H1 (cell line): ENCODE measurements at regions not wholly inside any gene's neighbourhood (a gene's known extent, or its start where the extent isn't known, plus 50 kb on each side); places are given as distances from the start of the nearest gene placed in this dataset.

Experiments used
- CTCF ChIA-PET: fragments of 300-600 bp; sonication (Branson Sonifier 250); formaldehyde crosslinking; loops from one replicate; lab custom pipeline; 2021; ENCODE audit not compliant: partially characterized antibody; lab: Charles Lee
- POLR2A ChIA-PET: fragments of 300-600 bp; sonication (Branson Sonifier 250); formaldehyde crosslinking; loops from one replicate; lab custom pipeline; 2021; ENCODE audit warnings: inconsistent platforms; ENCODE audit not compliant: partially characterized antibody; lab: Charles Lee
- DNase-seq, 2 experiments: peaks; one replicate each; pipeline versions ENCODE4 v3.0.0 to v3.0.0-alpha.2; 2010 to 2022; ENCODE audit warnings: low spot score in 2 of 2, low read depth in 1 of 2, mixed read lengths in 1 of 2
- FAIRE-seq: peaks from 2 replicates; lab custom pipeline; 2011; peaks lifted over from hg19 to GRCh38; lab: Jason Lieb, UNC
- H2AFZ ChIP-seq: 2 replicates; pipeline ENCODE4 v1.8.1; 2012; ENCODE audit warnings: low read length, inconsistent platforms
- H2AK5ac ChIP-seq: 2 replicates; pipeline ENCODE4 v1.6.1; 2013; ENCODE audit warnings: low read depth, low read length
- H2BK120ac ChIP-seq: replicated peaks from 2 replicates; pipeline ENCODE3; 2013; ENCODE audit warnings: low read depth, low read length, inconsistent platforms
- H2BK12ac ChIP-seq: 2 replicates; pipeline ENCODE4 v1.6.1; 2013; ENCODE audit warnings: low read depth, low read length
- H2BK15ac ChIP-seq: 2 replicates; pipeline ENCODE4 v1.6.1; 2013; ENCODE audit warnings: low read length
- H2BK20ac ChIP-seq: 2 replicates; pipeline ENCODE4 v1.6.1; 2013; ENCODE audit warnings: low read length
- H2BK5ac ChIP-seq: 2 replicates; pipeline ENCODE4 v1.6.1; 2013; ENCODE audit warnings: low read depth, low read length
- H3K14ac ChIP-seq: 2 replicates; pipeline ENCODE4 v1.6.1; 2013; ENCODE audit warnings: inconsistent platforms; ENCODE audit not compliant: insufficient read length
- H3K18ac ChIP-seq: 2 replicates; pipeline ENCODE4 v1.6.1; 2013; ENCODE audit warnings: low read length; ENCODE audit errors: extremely low read depth
- H3K23ac ChIP-seq: 2 replicates; pipeline ENCODE4 v1.6.1; 2013; ENCODE audit warnings: inconsistent platforms; ENCODE audit not compliant: insufficient read length
- H3K23me2 ChIP-seq: 2 replicates; pipeline ENCODE4 v1.6.1; 2013; ENCODE audit warnings: low read depth, low read length
- H3K27ac ChIP-seq: 2 replicates; pipeline ENCODE4 v1.6.1; 2011; ENCODE audit warnings: low read depth, low read length, inconsistent platforms
- H3K27me3 ChIP-seq, 4 experiments: replicated peaks in 1 of 4; 1 replicate in 1 of 4; 2 replicates in 3 of 4; pipeline versions ENCODE4 v1.6.1 to v1.8.1; 2011 to 2013; ENCODE audit warnings: low read length in 3 of 4, mild to moderate bottlenecking in 3 of 4, inconsistent platforms in 2 of 4, mixed read lengths in 2 of 4, moderate library complexity in 1 of 4; ENCODE audit not compliant: control insufficient read depth in 3 of 4, insufficient read depth in 3 of 4; ENCODE audit errors: extremely low read depth in 1 of 4
- H3K36me3 ChIP-seq, 4 experiments: 2 replicates each; pipeline versions ENCODE4 v1.6.1 to v1.8.1; 2011 to 2013; ENCODE audit warnings: mild to moderate bottlenecking in 4 of 4, low read length in 3 of 4, moderate library complexity in 2 of 4, control low read depth in 1 of 4, inconsistent platforms in 1 of 4; ENCODE audit not compliant: insufficient read depth in 4 of 4, control insufficient read depth in 2 of 4
- H3K4ac ChIP-seq: replicated peaks from 2 replicates; pipeline ENCODE3; 2013; ENCODE audit warnings: low read length, low read depth, mixed read lengths, inconsistent platforms; ENCODE audit not compliant: insufficient read length
- H3K4me1 ChIP-seq, 4 experiments: replicated peaks in 1 of 4; 1 replicate in 1 of 4; 2 replicates in 3 of 4; pipeline versions ENCODE4 v1.6.1 to v1.8.1; 2011 to 2013; ENCODE audit warnings: low read length in 3 of 4, inconsistent platforms in 2 of 4, mixed read lengths in 1 of 4; ENCODE audit not compliant: insufficient read depth in 4 of 4, control insufficient read depth in 3 of 4
- H3K4me2 ChIP-seq, 2 experiments: 2 replicates each; pipeline versions ENCODE4 v1.6.1 to v1.8.1; 2011 to 2013; ENCODE audit warnings: low read depth in 2 of 2, low read length in 2 of 2, control low read depth in 1 of 2, inconsistent platforms in 1 of 2, mild to moderate bottlenecking in 1 of 2; ENCODE audit not compliant: insufficient read depth in 1 of 2
- H3K4me3 ChIP-seq, 4 experiments: fragments of 200-600, 300-600 bp in 1 of 4; sonication (generic), shearing (Covaris generic), sonication (Bioruptor Twin) in 1 of 4; 2 replicates each; pipeline versions ENCODE4 v1.5.1 to v1.8.1; 2011 to 2016; ENCODE audit warnings: low read length in 4 of 4, low read depth in 3 of 4, control low read depth in 2 of 4, inconsistent platforms in 2 of 4, mild to moderate bottlenecking in 2 of 4, mixed read lengths in 1 of 4, moderate library complexity in 1 of 4; ENCODE audit not compliant: insufficient read depth in 2 of 4; ENCODE audit errors: extremely low read depth in 1 of 4
- H3K56ac ChIP-seq: replicated peaks from 2 replicates; pipeline ENCODE3; 2013; ENCODE audit warnings: low read depth, mild to moderate bottlenecking, mixed read lengths, low read length, inconsistent platforms; ENCODE audit not compliant: insufficient read length
- H3K79me1 ChIP-seq: 2 replicates; pipeline ENCODE4 v1.6.1; 2013; ENCODE audit warnings: low read depth, low read length, control low read depth
- H3K79me2 ChIP-seq, 2 experiments: 2 replicates each; pipeline versions ENCODE4 v1.6.1 to v1.8.1; 2012 to 2013; ENCODE audit warnings: low read length in 2 of 2, mild to moderate bottlenecking in 2 of 2, inconsistent platforms in 1 of 2; ENCODE audit not compliant: insufficient read depth in 2 of 2, control insufficient read depth in 1 of 2
- H3K9ac ChIP-seq, 4 experiments: replicated peaks in 1 of 4; 1 replicate in 1 of 4; 2 replicates in 3 of 4; pipeline versions ENCODE4 v1.6.1 to v1.8.1; 2011 to 2013; ENCODE audit warnings: low read depth in 3 of 4, low read length in 3 of 4, control low read depth in 2 of 4, mild to moderate bottlenecking in 2 of 4, moderate library complexity in 2 of 4, inconsistent platforms in 1 of 4; ENCODE audit errors: extremely low read depth in 1 of 4
- H3K9me3 ChIP-seq, 2 experiments: 2 replicates each; pipeline versions ENCODE4 v1.6.1 to v1.8.1; 2012 to 2013; ENCODE audit warnings: mild to moderate bottlenecking in 2 of 2, moderate library complexity in 2 of 2, control low read depth in 1 of 2, inconsistent platforms in 1 of 2, low read depth in 1 of 2, low read length in 1 of 2, mixed read lengths in 1 of 2; ENCODE audit not compliant: insufficient read depth in 2 of 2
- H4K20me1 ChIP-seq, 2 experiments: replicated peaks in 1 of 2; 2 replicates each; pipeline versions ENCODE3 to v1.8.1; 2011 to 2013; ENCODE audit warnings: inconsistent platforms in 2 of 2, low read length in 2 of 2, mild to moderate bottlenecking in 1 of 2; ENCODE audit not compliant: insufficient read depth in 2 of 2, control insufficient read depth in 1 of 2
- H4K5ac ChIP-seq: 2 replicates; pipeline ENCODE4 v1.6.1; 2013; ENCODE audit warnings: low read length, low read depth, mixed read lengths, inconsistent platforms; ENCODE audit not compliant: insufficient read length
- H4K8ac ChIP-seq: 2 replicates; pipeline ENCODE4 v1.8.0; 2013; ENCODE audit warnings: mild to moderate bottlenecking, moderate library complexity, low read length, inconsistent platforms; ENCODE audit not compliant: insufficient read depth; ENCODE audit errors: extremely low read depth
- H4K91ac ChIP-seq: replicated peaks from 2 replicates; pipeline ENCODE3; 2013; ENCODE audit warnings: low read length, mixed read lengths, inconsistent platforms; ENCODE audit not compliant: insufficient read length
- CBX5 ChIP-seq: fragments of 300-800, 300-1000 bp; sonication (generic); IDR thresholded peaks from 2 replicates; pipeline ENCODE4 v1.7.1; 2016; ENCODE audit warnings: antibody characterized with exemption, low read length, low read depth
- CHD1 ChIP-seq: IDR thresholded peaks from 2 replicates; pipeline ENCODE4 v1.6.1; 2012; ENCODE audit warnings: low read depth, low read length, improper control_type of control experiment
- CHD2 ChIP-seq: IDR thresholded peaks from 2 replicates; pipeline ENCODE4 v1.6.1; 2012; ENCODE audit warnings: low read length, improper control_type of control experiment
- CTBP2 ChIP-seq: IDR thresholded peaks from 2 replicates; pipeline ENCODE4 v1.7.0; 2011; ENCODE audit warnings: borderline replicate concordance, mild to moderate bottlenecking, moderate library complexity, mixed read lengths, low read length; ENCODE audit not compliant: insufficient read depth, insufficient read length
- EZH2 ChIP-seq: fragments of 200-600 bp; sonication (generic); IDR thresholded peaks from 2 replicates; pipeline ENCODE4 v1.7.1; 2012; ENCODE audit warnings: low read depth, mild to moderate bottlenecking, moderate library complexity, low read length, inconsistent platforms; ENCODE audit not compliant: severe bottlenecking
- JUND ChIP-seq: IDR thresholded peaks from 2 replicates; pipeline ENCODE4 v1.6.1; 2011; ENCODE audit warnings: mild to moderate bottlenecking, improper control_type of control experiment, low read length
- MAFK ChIP-seq: IDR thresholded peaks from 2 replicates; pipeline ENCODE4 v1.6.1; 2012; ENCODE audit warnings: low read depth, mild to moderate bottlenecking, improper control_type of control experiment, low read length
- RNF2 ChIP-seq: fragments of 200-900, 300-1000 bp; sonication (generic); IDR thresholded peaks from 2 replicates; pipeline ENCODE4 v1.7.1; 2016; ENCODE audit warnings: borderline replicate concordance, low read depth, mild to moderate bottlenecking, antibody characterized with exemption, low read length; ENCODE audit not compliant: poor library complexity, severe bottlenecking; ENCODE audit errors: missing control alignments
- SP2 ChIP-seq: IDR thresholded peaks from 2 replicates; pipeline ENCODE4 v1.6.1; 2012; ENCODE audit warnings: mild to moderate bottlenecking, low read length, inconsistent platforms
- SP4 ChIP-seq: IDR thresholded peaks from 2 replicates; pipeline ENCODE4 v1.6.1; 2012; ENCODE audit warnings: low read length, inconsistent platforms
- SUZ12 ChIP-seq: fragments of 200-600 bp; sonication (generic); IDR thresholded peaks from 2 replicates; pipeline ENCODE4 v1.6.1; 2012; ENCODE audit warnings: mild to moderate bottlenecking, inconsistent platforms, low read length, moderate library complexity, mixed read lengths
- TAF1 ChIP-seq: IDR thresholded peaks from 2 replicates; pipeline ENCODE4 v1.6.1; 2011; ENCODE audit warnings: mild to moderate bottlenecking, low read depth, low read length
- TBP ChIP-seq: IDR thresholded peaks from 2 replicates; pipeline ENCODE4 v1.6.1; 2011; ENCODE audit warnings: low read depth, low read length, improper control_type of control experiment
- WGBS, 2 experiments: shearing (Covaris generic) in 1 of 2; methylation state at CpG; one replicate each; pipeline versions ENCODE4 v1.1.6 to v1.1.7; 2013 to 2015; ENCODE audit warnings: low lambda C conversion rate in 2 of 2, mixed read lengths in 2 of 2, inconsistent platforms in 1 of 2, low coverage in 1 of 2, missing lambda C conversion rate in 1 of 2; ENCODE audit not compliant: insufficient replicate concordance in 2 of 2, insufficient coverage in 1 of 2, insufficient read length in 1 of 2; ENCODE audit errors: extremely low coverage in 1 of 2, missing lambda C conversion rate in 1 of 2; 5-methylcytosine and 5-hydroxymethylcytosine counted together
- TF ChIP-seq, protein P1 (sequence below): IDR thresholded peaks from 2 replicates; pipeline ENCODE4 v1.6.1; 2011; ENCODE audit warnings: low read depth, mild to moderate bottlenecking, low read length; ENCODE audit not compliant: insufficient read depth

GRCh38 chr2:136254681-136255080, 136.7 kb upstream of the CXCR4 start:
- no peak overlapping the region for H3K56ac ChIP-seq
- H3K79me1 ChIP-seq = no peaks in the 10 kb centered on the region
- H3K23ac ChIP-seq = no peak overlapping the region
- 58% methylated on average over 3 of the region's 3 CpGs; no CpG with 5 or more reads in 1 of the 2 experiments for whole genome bisulfite sequencing, 2 experiments
- no peaks in the 10 kb centered on the region for H3K36me3 ChIP-seq
- TF ChIP-seq SP2 (no peak), CHD2 (no peak), CHD1 (no peak), JUND (no peak), CTBP2 (no peak), CBX5 (no peak), TAF1 (no peak), EZH2 (no peak), MAFK (no peak), SP4 (no peak), RNF2 (no peak), TBP (no peak), SUZ12 (no peak)
- TF ChIP-seq, protein P1, sequence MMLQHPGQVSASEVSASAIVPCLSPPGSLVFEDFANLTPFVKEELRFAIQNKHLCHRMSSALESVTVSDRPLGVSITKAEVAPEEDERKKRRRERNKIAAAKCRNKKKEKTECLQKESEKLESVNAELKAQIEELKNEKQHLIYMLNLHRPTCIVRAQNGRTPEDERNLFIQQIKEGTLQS = no peak
- H3K4me2 ChIP-seq = no peak overlapping the region
- no peak overlapping the region for H3K14ac ChIP-seq
- H3K23me2 ChIP-seq = no peaks in the 10 kb centered on the region
- H2AFZ ChIP-seq = no peak overlapping the region
- H2BK15ac ChIP-seq = no peak overlapping the region
- H3K4me1 ChIP-seq = no peaks in the 10 kb centered on the region
- H3K9ac ChIP-seq = no peak overlapping the region
- ChIA-PET CTCF (interaction anchor here (0.8 to 2.7 kb wide), 4 partner anchors 14 to 341 kb away, joined by 3 to 10 read pairs (median 4); no protein-coding TSS in a partner anchor), POLR2A (no interaction called here)
- no peak overlapping the region for H2BK20ac ChIP-seq
- H2BK120ac ChIP-seq = no peak overlapping the region
- no peak overlapping the region for H4K8ac ChIP-seq
- H4K91ac ChIP-seq = no peak overlapping the region
- H3K27me3 ChIP-seq = no peaks in the 10 kb centered on the region
- no peak overlapping the region for H2BK5ac ChIP-seq
- no peak overlapping the region for H3K4me3 ChIP-seq
- DNase-seq (no peak), FAIRE-seq (no peak)
- H2BK12ac ChIP-seq = no peak overlapping the region
- H3K4ac ChIP-seq = no peak overlapping the region
- no peak overlapping the region for H3K27ac ChIP-seq
- no peak overlapping the region for H2AK5ac ChIP-seq
- no peaks in the 10 kb centered on the region for H3K79me2 ChIP-seq
- no peaks in the 10 kb centered on the region for H4K20me1 ChIP-seq
- no peak overlapping the region for H3K18ac ChIP-seq
- no peaks in the 10 kb centered on the region for H3K9me3 ChIP-seq
- H4K5ac ChIP-seq = no peak overlapping the region
